Brain microvascular endothelial cell (primary cell): ENCODE measurements at regions not wholly inside any gene's neighbourhood (a gene's known extent, or its start where the extent isn't known, plus 50 kb on each side); places are given as distances from the start of the nearest gene placed in this dataset.

ENCODE experiments used
- DNase-seq: peaks from one replicate; pipeline ENCODE4 v3.0.0-alpha.2; 2020
- H3K27ac ChIP-seq: fragments of 250-450 bp; sonication (Bioruptor Pico); 2 replicates; pipeline ENCODE4 v1.5.1; 2020; ENCODE audit warnings: mild to moderate bottlenecking, moderate library complexity
- H3K27me3 ChIP-seq: fragments of 250-450 bp; sonication (Bioruptor Pico); replicated peaks from 2 replicates; pipeline ENCODE4 v1.5.1; 2020; ENCODE audit warnings: mild to moderate bottlenecking
- H3K36me3 ChIP-seq: fragments of 250-450 bp; sonication (Bioruptor Pico); replicated peaks from 2 replicates; pipeline ENCODE4 v1.5.1; 2020; ENCODE audit warnings: mild to moderate bottlenecking
- H3K4me3 ChIP-seq: 2 replicates; pipeline ENCODE4 v1.5.1; 2011; ENCODE audit warnings: low read depth, mild to moderate bottlenecking, control low read depth, low read length, moderate library complexity
- CTCF ChIP-seq: IDR thresholded peaks from 2 replicates; pipeline ENCODE4 v1.5.1; 2011; ENCODE audit warnings: low read depth, mild to moderate bottlenecking, moderate library complexity, low read length, control low read depth, inconsistent platforms; ENCODE audit errors: missing control alignments
- in situ Hi-C: cut with HindIII; loops from 2 replicates; pipeline ENCODE4 v1.10.0; 2017; ENCODE audit warnings: low sequenced_read_pairs, low pct_ligation_motif_present

GRCh38 chr4:171202908-171203307, 610.3 kb upstream of the GALNTL6 start:
- Histone ChIP-seq H3K4me3 (no peak overlapping the region), H3K36me3 (no peaks in the 10 kb centered on the region), H3K27me3 (no peaks in the 10 kb centered on the region), H3K27ac (no peak overlapping the region)
- no peak for DNase-seq
- in situ Hi-C loops: no loop called here
- no peak for TF ChIP-seq CTCF

GRCh38 chr4:171186700-171187099, 626.5 kb upstream of the GALNTL6 start:
- no peak overlapping the region for H3K4me3 ChIP-seq
- in situ Hi-C loops: no loop called here
- TF ChIP-seq CTCF: no peak

GRCh38 chr4:171181090-171181489, 632.1 kb upstream of the GALNTL6 start:
- no peak overlapping the region for H3K4me3 ChIP-seq
- no peak overlapping the region for H3K27ac ChIP-seq
- no peak for DNase-seq
- TF ChIP-seq CTCF: no peak
- no peaks in the 10 kb centered on the region for H3K36me3 ChIP-seq
- in situ Hi-C loops: no loop called here
- no peaks in the 10 kb centered on the region for H3K27me3 ChIP-seq

More at GRCh38 chr4:171186700-171187099, 626.5 kb upstream of the GALNTL6 start:
- Histone ChIP-seq H3K36me3 (no peaks in the 10 kb centered on the region), H3K27me3 (no peaks in the 10 kb centered on the region), H3K27ac (no peak overlapping the region)
- DNase-seq: no peak

GRCh38 chr4:171170671-171171070, 642.5 kb upstream of the GALNTL6 start:
- Histone ChIP-seq H3K27ac (no peak overlapping the region), H3K36me3 (no peaks in the 10 kb centered on the region), H3K27me3 (no peaks in the 10 kb centered on the region), H3K4me3 (no peak overlapping the region)
- no peak for TF ChIP-seq CTCF
- no peak for DNase-seq
- in situ Hi-C loops: no loop called here

- DNase-seq: no peak
- Histone ChIP-seq H3K27me3 (no peaks in the 10 kb centered on the region), H3K27ac (no peak overlapping the region), H3K36me3 (no peaks in the 10 kb centered on the region), H3K4me3 (no peak overlapping the region)
- no peak for TF ChIP-seq CTCF
- in situ Hi-C loops: no loop called here
Measured at GRCh38 chr4:171169396-171169795, 643.8 kb upstream of the GALNTL6 start.

GRCh38 chr4:171162478-171162877, 650.7 kb upstream of the GALNTL6 start:
- no peaks in the 10 kb centered on the region for H3K36me3 ChIP-seq
- no peak for TF ChIP-seq CTCF
- no peak overlapping the region for H3K27ac ChIP-seq
- in situ Hi-C loops: no loop called here
- H3K4me3 ChIP-seq: no peak overlapping the region
- no peaks in the 10 kb centered on the region for H3K27me3 ChIP-seq
- DNase-seq: no peak
